GM12878 (cell line): ENCODE measurements at regions not wholly inside any gene's neighbourhood (a gene's known extent, or its start where the extent isn't known, plus 50 kb on each side); places are given as distances from the start of the nearest gene placed in this dataset.

ENCODE experiments used
- BACH1 ChIP-seq: fragments of 450-650 bp; IDR thresholded peaks from 2 replicates; pipeline ENCODE4 v1.6.1; 2017; ENCODE audit warnings: mild to moderate bottlenecking, borderline replicate concordance
- BRCA1 ChIP-seq: IDR thresholded peaks from 2 replicates; pipeline ENCODE4 v1.6.1; 2011; ENCODE audit warnings: low read depth, low read length, improper control_type of control experiment
- CBFB ChIP-seq: IDR thresholded peaks from 2 replicates; pipeline ENCODE4 v1.6.1; 2016; ENCODE audit warnings: antibody characterized with exemption, low read depth
- CREB1 ChIP-seq: IDR thresholded peaks from 2 replicates; pipeline ENCODE4 v1.6.1; 2012; ENCODE audit warnings: low read depth, mild to moderate bottlenecking, inconsistent platforms
- EGR1 ChIP-seq, 2 experiments: IDR thresholded peaks; 1 replicate in 1 of 2; 2 replicates in 1 of 2; pipeline ENCODE4 v1.6.1; 2011 to 2012; ENCODE audit warnings: low read depth in 2 of 2, low read length in 2 of 2, borderline replicate concordance in 1 of 2, mild to moderate bottlenecking in 1 of 2, moderate library complexity in 1 of 2
- FOS ChIP-seq: IDR thresholded peaks from 3 replicates; pipeline ENCODE4 v1.6.1; 2011; ENCODE audit warnings: borderline replicate concordance; ENCODE audit not compliant: insufficient read length; ENCODE audit errors: extremely low read depth
- HCFC1 ChIP-seq: fragments of 150-350 bp; IDR thresholded peaks from 2 replicates; pipeline ENCODE4 v1.6.1; 2014; ENCODE audit warnings: low read length
- POLR2A ChIP-seq: IDR thresholded peaks from 2 replicates; pipeline ENCODE4 v1.6.1; 2011; ENCODE audit warnings: low read depth, mild to moderate bottlenecking, low read length
- POLR2AphosphoS5 ChIP-seq: IDR thresholded peaks from 2 replicates; pipeline ENCODE4 v1.6.1; 2011; ENCODE audit warnings: mild to moderate bottlenecking, low read length, inconsistent platforms
- ZNF24 ChIP-seq: fragments of 450-650 bp; IDR thresholded peaks from 2 replicates; pipeline ENCODE4 v1.6.1; 2017; ENCODE audit warnings: antibody characterized with exemption, mild to moderate bottlenecking
- TF ChIP-seq, protein P1 (sequence below), 3 experiments: IDR thresholded peaks in 2 of 3; conservative IDR thresholded peaks in 1 of 3; 2 replicates each; pipeline ENCODE4 v1.5.1; 2011; ENCODE audit warnings: low read depth in 3 of 3, low read length in 3 of 3, mild to moderate bottlenecking in 3 of 3, control low read depth in 2 of 3, moderate library complexity in 2 of 3, inconsistent platforms in 1 of 3, mixed read lengths in 1 of 3; ENCODE audit not compliant: control insufficient read depth in 2 of 3, insufficient read depth in 1 of 3; ENCODE audit errors: extremely low read depth in 1 of 3
- TF ChIP-seq, protein P2 (sequence below): fragments of 450-650 bp; IDR thresholded peaks from 2 replicates; pipeline ENCODE4 v1.6.1; 2014; ENCODE audit warnings: mild to moderate bottlenecking

DNA sequence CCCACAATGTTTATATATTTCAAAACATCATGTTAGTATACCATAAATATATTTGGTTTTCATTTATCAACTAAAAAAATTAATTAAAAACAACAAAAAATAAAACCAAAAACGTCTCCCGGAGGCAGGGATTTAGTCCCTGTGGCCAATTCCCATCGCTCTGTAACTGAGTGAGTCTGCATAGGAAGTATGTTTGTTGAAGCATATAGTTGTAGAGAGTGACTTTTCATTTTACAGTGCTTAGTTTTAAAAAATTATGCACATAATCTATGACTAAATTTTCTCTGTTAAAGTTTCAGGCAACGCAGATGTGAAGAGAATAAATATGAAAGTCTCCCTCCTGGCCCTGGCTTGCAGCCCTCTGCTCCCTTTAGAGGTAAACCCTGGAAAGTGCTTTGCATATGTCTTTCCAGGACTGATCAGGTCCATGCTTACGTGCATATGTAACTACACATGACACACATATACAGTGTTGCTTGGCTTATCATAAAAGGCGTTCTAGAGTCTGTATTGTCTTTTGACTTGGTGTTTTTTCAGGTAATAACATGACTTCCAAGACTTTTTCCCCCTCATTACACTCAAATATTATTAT, 63.4 kb upstream of the SORBS2 start:
- TF ChIP-seq POLR2AphosphoS5 (no peak), BRCA1 (no peak), CBFB (no peak), ZNF24 (no peak), HCFC1 (no peak), POLR2A (no peak), CREB1 (no peak), BACH1 (no peak), EGR1 (IDR thresholded peaks at IDR 0.05; ENCODE audit: borderline replicate concordance in 1 of 2, low read depth in 2 of 2, low read length in 2 of 2) (no peak), FOS (no peak)
- TF ChIP-seq, protein P1, sequence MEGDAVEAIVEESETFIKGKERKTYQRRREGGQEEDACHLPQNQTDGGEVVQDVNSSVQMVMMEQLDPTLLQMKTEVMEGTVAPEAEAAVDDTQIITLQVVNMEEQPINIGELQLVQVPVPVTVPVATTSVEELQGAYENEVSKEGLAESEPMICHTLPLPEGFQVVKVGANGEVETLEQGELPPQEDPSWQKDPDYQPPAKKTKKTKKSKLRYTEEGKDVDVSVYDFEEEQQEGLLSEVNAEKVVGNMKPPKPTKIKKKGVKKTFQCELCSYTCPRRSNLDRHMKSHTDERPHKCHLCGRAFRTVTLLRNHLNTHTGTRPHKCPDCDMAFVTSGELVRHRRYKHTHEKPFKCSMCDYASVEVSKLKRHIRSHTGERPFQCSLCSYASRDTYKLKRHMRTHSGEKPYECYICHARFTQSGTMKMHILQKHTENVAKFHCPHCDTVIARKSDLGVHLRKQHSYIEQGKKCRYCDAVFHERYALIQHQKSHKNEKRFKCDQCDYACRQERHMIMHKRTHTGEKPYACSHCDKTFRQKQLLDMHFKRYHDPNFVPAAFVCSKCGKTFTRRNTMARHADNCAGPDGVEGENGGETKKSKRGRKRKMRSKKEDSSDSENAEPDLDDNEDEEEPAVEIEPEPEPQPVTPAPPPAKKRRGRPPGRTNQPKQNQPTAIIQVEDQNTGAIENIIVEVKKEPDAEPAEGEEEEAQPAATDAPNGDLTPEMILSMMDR (IDR thresholded peaks at IDR 0.05 in 2 of 3, conservative IDR thresholded peaks at IDR 0.05 in 1 of 3; ENCODE audit: control insufficient read depth in 2 of 3, extremely low read depth in 1 of 3, insufficient read depth in 1 of 3, low read depth in 3 of 3, low read length in 3 of 3): no peak
- TF ChIP-seq, protein P2, sequence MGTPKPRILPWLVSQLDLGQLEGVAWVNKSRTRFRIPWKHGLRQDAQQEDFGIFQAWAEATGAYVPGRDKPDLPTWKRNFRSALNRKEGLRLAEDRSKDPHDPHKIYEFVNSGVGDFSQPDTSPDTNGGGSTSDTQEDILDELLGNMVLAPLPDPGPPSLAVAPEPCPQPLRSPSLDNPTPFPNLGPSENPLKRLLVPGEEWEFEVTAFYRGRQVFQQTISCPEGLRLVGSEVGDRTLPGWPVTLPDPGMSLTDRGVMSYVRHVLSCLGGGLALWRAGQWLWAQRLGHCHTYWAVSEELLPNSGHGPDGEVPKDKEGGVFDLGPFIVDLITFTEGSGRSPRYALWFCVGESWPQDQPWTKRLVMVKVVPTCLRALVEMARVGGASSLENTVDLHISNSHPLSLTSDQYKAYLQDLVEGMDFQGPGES: no peak
